GM12878 (cell line): ENCODE measurements at regions not wholly inside any gene's neighbourhood (a gene's known extent, or its start where the extent isn't known, plus 50 kb on each side); places are given as distances from the start of the nearest gene placed in this dataset.

Source experiments
- ATAC-seq: fragments of 200-7000 bp; cut with Tn5 transposase; 3 replicates; pipeline ENCODE4 v1.9.1; 2020; ENCODE audit warnings: mild to moderate bottlenecking, moderate library complexity
- BruUV-seq: library from RNA; stranded (reverse); fragments of 400-500 nt; replicated peaks from 2 replicates; lab custom pipeline; 2021; lab: Mats Ljungman, UMichigan
- CTCF ChIA-PET: fragments of 300-600 bp; sonication (Branson Sonifier 250); formaldehyde crosslinking; extraction: SDS; loops from one replicate; lab custom pipeline; 2021; ENCODE audit warnings: inconsistent platforms; lab: Yijun Ruan, JAX
- POLR2A ChIA-PET: fragments of 350-600 bp; formaldehyde crosslinking; extraction: SDS; loops from one replicate; lab custom pipeline; 2021; ENCODE audit warnings: inconsistent platforms; lab: Charles Lee
- RAD21 ChIA-PET: fragments of 300-600 bp; sonication (Branson Sonifier 250); formaldehyde crosslinking; loops from one replicate; lab custom pipeline; 2023; ENCODE audit warnings: antibody characterized with exemption; ENCODE audit not compliant: unreplicated experiment; lab: Charles Lee
- SMC1A ChIA-PET: fragments of 300-600 bp; sonication (Branson Sonifier 250); formaldehyde crosslinking; loops from one replicate; lab custom pipeline; 2023; ENCODE audit not compliant: unreplicated experiment, uncharacterized antibody; lab: Charles Lee
- DNase-seq: peaks from one replicate; pipeline ENCODE4 v3.0.0-alpha.2; 2011; ENCODE audit warnings: low read depth, low spot score
- FAIRE-seq: peaks from 3 replicates; lab custom pipeline; 2011; peaks lifted over from hg19 to GRCh38; lab: Jason Lieb, UNC
- H2AFZ ChIP-seq: 2 replicates; pipeline ENCODE4 v1.6.0; 2011; ENCODE audit warnings: low read depth, low read length, control low read depth; ENCODE audit not compliant: control insufficient read depth
- H3K27ac ChIP-seq: 2 replicates; pipeline ENCODE4 v1.5.1; 2011; ENCODE audit warnings: control low read depth; ENCODE audit not compliant: control insufficient read depth, insufficient read depth
- H3K27me3 ChIP-seq, 2 experiments: replicated peaks in 1 of 2; 2 replicates each; pipeline versions ENCODE4 v1.6.0 to v1.6.1; 2011; ENCODE audit warnings: low read length in 1 of 2; ENCODE audit not compliant: control insufficient read depth in 2 of 2, insufficient read depth in 2 of 2
- H3K36me3 ChIP-seq, 2 experiments: 2 replicates each; pipeline ENCODE4 v1.5.1; 2011; ENCODE audit warnings: low read length in 1 of 2; ENCODE audit not compliant: control insufficient read depth in 2 of 2, insufficient read depth in 2 of 2
- H3K4me1 ChIP-seq: 2 replicates; pipeline ENCODE4 v1.6.1; 2011; ENCODE audit warnings: mild to moderate bottlenecking, low read length, moderate library complexity, mixed read lengths; ENCODE audit not compliant: control insufficient read depth, insufficient read depth
- H3K4me2 ChIP-seq: 2 replicates; pipeline ENCODE4 v1.6.0; 2011; ENCODE audit warnings: control low read depth; ENCODE audit not compliant: control insufficient read depth, insufficient read depth
- H3K4me3 ChIP-seq: fragments of 200-600 bp; sonication (generic); 2 replicates; pipeline ENCODE4 v1.5.1; 2016
- H3K79me2 ChIP-seq: 2 replicates; pipeline ENCODE4 v1.6.0; 2011; ENCODE audit warnings: low read length; ENCODE audit not compliant: control insufficient read depth, insufficient read depth
- H3K9ac ChIP-seq: 2 replicates; pipeline ENCODE4 v1.8.0; 2011; ENCODE audit warnings: low read length, control low read depth, mixed read lengths; ENCODE audit not compliant: control insufficient read depth, insufficient read depth
- H3K9me3 ChIP-seq: replicated peaks from 3 replicates; pipeline ENCODE4 v1.5.1; 2011; ENCODE audit warnings: mild to moderate bottlenecking, low read length; ENCODE audit not compliant: control insufficient read depth, insufficient read depth
- H4K20me1 ChIP-seq: 2 replicates; pipeline ENCODE4 v1.6.0; 2011; ENCODE audit not compliant: control insufficient read depth, insufficient read depth
- BCLAF1 ChIP-seq: fragments of 450-650 bp; IDR thresholded peaks from 2 replicates; pipeline ENCODE4 v1.6.1; 2017; ENCODE audit warnings: antibody characterized with exemption, mild to moderate bottlenecking, moderate library complexity
- BRCA1 ChIP-seq: IDR thresholded peaks from 2 replicates; pipeline ENCODE4 v1.6.1; 2011; ENCODE audit warnings: low read depth, low read length, improper control_type of control experiment
- CBFB ChIP-seq: IDR thresholded peaks from 2 replicates; pipeline ENCODE4 v1.6.1; 2016; ENCODE audit warnings: antibody characterized with exemption, low read depth
- CBX3 ChIP-seq: fragments of 200-600 bp; sonication (generic); IDR thresholded peaks from 2 replicates; pipeline ENCODE4 v1.6.1; 2016; ENCODE audit warnings: low read depth, borderline replicate concordance
- CHD2 ChIP-seq: IDR thresholded peaks from 2 replicates; pipeline ENCODE4 v1.6.1; 2011; ENCODE audit warnings: low read depth, low read length, improper control_type of control experiment, borderline replicate concordance
- CHD4 ChIP-seq: fragments of 200-600 bp; sonication (generic); IDR thresholded peaks from 2 replicates; pipeline ENCODE4 v1.6.1; 2016; ENCODE audit warnings: mild to moderate bottlenecking
- E2F4 ChIP-seq: IDR thresholded peaks from 2 replicates; pipeline ENCODE4 v1.6.1; 2012; ENCODE audit warnings: low read depth, low read length, improper control_type of control experiment
- HSF1 ChIP-seq: fragments of 150-350 bp; IDR thresholded peaks from 2 replicates; pipeline ENCODE4 v1.6.1; 2014; ENCODE audit warnings: mild to moderate bottlenecking, low read depth, low read length
- JUNB ChIP-seq: IDR thresholded peaks from 2 replicates; pipeline ENCODE4 v1.6.1; 2016; ENCODE audit warnings: antibody characterized with exemption, mild to moderate bottlenecking
- LARP7 ChIP-seq: fragments of 450-650 bp; IDR thresholded peaks from 2 replicates; pipeline ENCODE4 v1.6.1; 2017; ENCODE audit warnings: mild to moderate bottlenecking
- NFIC ChIP-seq: IDR thresholded peaks from 2 replicates; pipeline ENCODE4 v1.6.1; 2012; ENCODE audit warnings: low read depth, mild to moderate bottlenecking, inconsistent platforms, low read length, moderate library complexity
- NR2C2 ChIP-seq: IDR thresholded peaks from 2 replicates; pipeline ENCODE4 v1.6.1; 2011; ENCODE audit warnings: borderline replicate concordance, low read depth; ENCODE audit not compliant: control insufficient read depth, insufficient read length
- POLR2A ChIP-seq: IDR thresholded peaks from 2 replicates; pipeline ENCODE4 v1.6.1; 2011; ENCODE audit warnings: low read depth, mild to moderate bottlenecking, low read length
- POU2F2 ChIP-seq: IDR thresholded peaks from 3 replicates; pipeline ENCODE4 v1.6.1; 2011; ENCODE audit warnings: low read depth, mild to moderate bottlenecking, low read length, borderline replicate concordance
- RCOR1 ChIP-seq: conservative IDR thresholded peaks from 2 replicates; pipeline ENCODE4 v1.6.1; 2012; ENCODE audit warnings: low read depth, low read length, improper control_type of control experiment
- SMAD1 ChIP-seq: fragments of 450-650 bp; IDR thresholded peaks from 2 replicates; pipeline ENCODE4 v1.6.1; 2018; ENCODE audit warnings: mild to moderate bottlenecking, low read depth; ENCODE audit not compliant: partially characterized antibody
- SREBF2 ChIP-seq: IDR thresholded peaks from 2 replicates; pipeline ENCODE4 v1.6.1; 2012; ENCODE audit warnings: mild to moderate bottlenecking, low read length
- STAT3 ChIP-seq: IDR thresholded peaks from 2 replicates; pipeline ENCODE4 v1.6.1; 2011; ENCODE audit warnings: low read depth, low read length, improper control_type of control experiment
- SUPT20H ChIP-seq: IDR thresholded peaks from 2 replicates; pipeline ENCODE4 v1.6.1; 2011; ENCODE audit warnings: low read depth, mild to moderate bottlenecking, low read length, moderate library complexity, borderline replicate concordance; ENCODE audit not compliant: control insufficient read depth
- ZBTB33 ChIP-seq: fragments of 450-650 bp; IDR thresholded peaks from 2 replicates; pipeline ENCODE4 v1.6.1; 2017; ENCODE audit warnings: mild to moderate bottlenecking
- WGBS: methylation state at CpG from one replicate; pipeline ENCODE4 v1.1.6; 2016; ENCODE audit warnings: low lambda C conversion rate; ENCODE audit not compliant: insufficient replicate concordance, insufficient coverage; ENCODE audit errors: missing lambda C conversion rate; 5-methylcytosine and 5-hydroxymethylcytosine counted together
- in situ Hi-C: fragments of 300-500 bp; cut with MboI; formaldehyde crosslinking; loops from 9 replicates; pipeline ENCODE4 v1.14.3; 2018; ENCODE audit warnings: mixed read lengths
- intact Hi-C: fragments of 100-400 bp; cut with micrococcal nuclease; formaldehyde crosslinking; loops from one replicate; pipeline ENCODE4 v1.14.2; 2022; ENCODE audit not compliant: unreplicated experiment

GRCh38 chr9:120315154-120315553 is 264.8 kb downstream of the CDK5RAP2 start:
- no TSS peak for BruUV-seq
- Histone ChIP-seq H4K20me1 (no peaks in the 10 kb centered on the region), H3K9ac (no peak overlapping the region), H2AFZ (no peak overlapping the region), H3K4me2 (no peak overlapping the region), H3K4me1 (no peaks in the 10 kb centered on the region), H3K9me3 (no peaks in the 10 kb centered on the region), H3K36me3 (no peaks in the 10 kb centered on the region), H3K27ac (no peak overlapping the region), H3K79me2 (no peaks in the 10 kb centered on the region), H3K4me3 (no peak overlapping the region), H3K27me3 (no peaks in the 10 kb centered on the region)
- POLR2A ChIA-PET = no interaction called here
- no peak for TF ChIP-seq CBX3
- TF ChIP-seq NR2C2 = no peak
- no peak for TF ChIP-seq SMAD1
- no peak for TF ChIP-seq RCOR1
- TF ChIP-seq SUPT20H = no peak
- TF ChIP-seq LARP7 = no peak
- no peak for TF ChIP-seq POLR2A
- TF ChIP-seq ZBTB33 = no peak
- TF ChIP-seq CHD4 = no peak
- no peak for TF ChIP-seq CHD2
- no peak for TF ChIP-seq STAT3
- TF ChIP-seq CBFB = no peak
- TF ChIP-seq POU2F2 = no peak
- TF ChIP-seq BRCA1 = no peak
- no peak for TF ChIP-seq BCLAF1
- no peak for TF ChIP-seq HSF1
- no peak for TF ChIP-seq SREBF2
- no peak for TF ChIP-seq JUNB
- TF ChIP-seq NFIC = no peak
- no peak for TF ChIP-seq E2F4
- in situ Hi-C loops (no loop called here), intact Hi-C loops (no loop called here)
- no peak for FAIRE-seq
- SMC1A ChIA-PET = no interaction called here
- no peak for ATAC-seq
- CTCF ChIA-PET = no interaction called here
- DNase-seq = no peak
- 0% methylated on average over 3 of the region's 3 CpGs for WGBS
- RAD21 ChIA-PET = no interaction called here
